ENCODE measurements at regions not wholly inside any gene's neighbourhood (a gene's known extent, or its start where the extent isn't known, plus 50 kb on each side); places are given as distances from the start of the nearest gene placed in this dataset.
"Not testable (repeated sequence)": the region's sequence is repeated elsewhere in the genome, so short reads cannot be mapped to it uniquely, and the experiment has no call there.

DNA sequence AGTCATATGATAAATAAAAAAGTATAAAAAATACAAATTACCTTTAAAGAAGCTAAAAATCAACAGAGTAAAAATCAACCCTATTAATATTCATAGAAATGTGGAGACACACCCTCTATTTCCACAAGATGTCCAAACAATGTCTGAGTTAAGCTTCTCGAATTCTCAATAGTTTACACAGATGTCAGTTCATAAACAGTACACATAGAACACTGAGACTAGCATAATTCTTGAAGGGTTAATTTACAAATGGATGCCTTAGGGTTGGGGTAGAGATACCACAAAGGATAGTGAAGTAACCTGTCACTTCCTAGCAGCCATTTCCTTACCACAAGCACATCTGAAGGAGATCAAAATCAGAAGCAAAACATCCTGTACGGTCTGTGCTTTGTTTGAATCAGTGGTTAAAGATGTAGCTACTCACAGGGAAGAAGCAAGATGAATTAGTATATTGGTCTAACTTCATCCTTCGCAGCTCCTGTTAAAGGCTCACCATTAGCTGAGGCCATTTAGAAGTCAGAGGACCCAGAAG is 2393.9 kb downstream of the ARAP2 start:
- DNase-seq (ENCODE audit: low read depth): no peak
- TF ChIP-seq, protein P1, sequence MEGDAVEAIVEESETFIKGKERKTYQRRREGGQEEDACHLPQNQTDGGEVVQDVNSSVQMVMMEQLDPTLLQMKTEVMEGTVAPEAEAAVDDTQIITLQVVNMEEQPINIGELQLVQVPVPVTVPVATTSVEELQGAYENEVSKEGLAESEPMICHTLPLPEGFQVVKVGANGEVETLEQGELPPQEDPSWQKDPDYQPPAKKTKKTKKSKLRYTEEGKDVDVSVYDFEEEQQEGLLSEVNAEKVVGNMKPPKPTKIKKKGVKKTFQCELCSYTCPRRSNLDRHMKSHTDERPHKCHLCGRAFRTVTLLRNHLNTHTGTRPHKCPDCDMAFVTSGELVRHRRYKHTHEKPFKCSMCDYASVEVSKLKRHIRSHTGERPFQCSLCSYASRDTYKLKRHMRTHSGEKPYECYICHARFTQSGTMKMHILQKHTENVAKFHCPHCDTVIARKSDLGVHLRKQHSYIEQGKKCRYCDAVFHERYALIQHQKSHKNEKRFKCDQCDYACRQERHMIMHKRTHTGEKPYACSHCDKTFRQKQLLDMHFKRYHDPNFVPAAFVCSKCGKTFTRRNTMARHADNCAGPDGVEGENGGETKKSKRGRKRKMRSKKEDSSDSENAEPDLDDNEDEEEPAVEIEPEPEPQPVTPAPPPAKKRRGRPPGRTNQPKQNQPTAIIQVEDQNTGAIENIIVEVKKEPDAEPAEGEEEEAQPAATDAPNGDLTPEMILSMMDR (conservative IDR thresholded peaks at IDR 0.05; ENCODE audit: low read depth, low read length): no peak
- H3K4me3 ChIP-seq (ENCODE audit: low read depth, low read length): no peak overlapping the region

DNA sequence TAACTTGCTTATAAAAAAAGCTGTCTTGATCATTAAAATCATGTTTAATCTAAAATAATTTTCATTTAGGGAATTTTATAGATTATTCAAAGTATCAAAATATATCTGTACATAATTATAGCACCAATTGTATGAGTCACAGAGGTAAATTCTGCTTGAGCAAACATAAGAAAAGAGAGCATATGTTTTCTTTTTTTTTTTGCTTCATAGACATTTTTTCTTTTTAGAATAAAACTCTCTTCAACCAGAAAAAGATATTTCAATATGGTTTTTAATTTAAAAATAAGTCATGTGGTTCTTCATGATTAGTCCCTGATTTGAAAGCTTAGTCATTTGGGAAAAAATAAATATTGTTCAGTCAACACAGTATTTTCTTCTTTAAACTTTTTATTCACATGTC is 2390.6 kb downstream of the ARAP2 start:
- DNase-seq (ENCODE audit: low read depth); H3K4me3 ChIP-seq (ENCODE audit: low read depth, low read length): not testable (repeated sequence)

DNA sequence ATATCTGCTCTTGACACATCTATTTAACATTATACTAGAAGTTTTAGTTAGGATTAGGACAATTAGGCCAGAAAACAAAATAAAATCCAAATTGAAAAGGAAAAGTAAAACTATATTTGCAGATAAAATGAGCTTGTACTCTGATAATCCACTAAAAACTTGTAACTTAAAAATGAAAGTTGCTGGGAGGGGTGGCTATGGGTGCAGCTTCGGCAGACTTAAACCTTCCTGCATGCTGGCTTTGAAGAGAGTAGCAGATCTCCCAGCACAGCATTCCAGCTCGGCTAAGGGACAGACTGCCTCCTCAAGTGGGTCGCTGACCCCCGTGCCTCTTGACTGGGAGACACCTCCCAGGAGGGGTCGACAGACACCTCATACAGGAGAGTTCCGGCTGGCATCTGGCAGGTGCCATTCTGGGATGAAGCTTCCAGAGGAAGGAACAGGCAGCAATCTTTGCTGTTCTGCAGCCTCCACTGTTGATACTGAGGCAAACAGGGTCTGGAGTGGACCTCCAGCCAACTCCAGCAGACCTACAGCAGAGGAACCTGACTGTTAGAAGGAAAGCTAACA is 2379.9 kb downstream of the ARAP2 start:
- no peak for DNase-seq (ENCODE audit: low read depth)
- TF ChIP-seq, protein P1 (conservative IDR thresholded peaks at IDR 0.05; ENCODE audit: low read depth, low read length): no peak
- H3K4me3 ChIP-seq (ENCODE audit: low read depth, low read length): no peak overlapping the region

DNA sequence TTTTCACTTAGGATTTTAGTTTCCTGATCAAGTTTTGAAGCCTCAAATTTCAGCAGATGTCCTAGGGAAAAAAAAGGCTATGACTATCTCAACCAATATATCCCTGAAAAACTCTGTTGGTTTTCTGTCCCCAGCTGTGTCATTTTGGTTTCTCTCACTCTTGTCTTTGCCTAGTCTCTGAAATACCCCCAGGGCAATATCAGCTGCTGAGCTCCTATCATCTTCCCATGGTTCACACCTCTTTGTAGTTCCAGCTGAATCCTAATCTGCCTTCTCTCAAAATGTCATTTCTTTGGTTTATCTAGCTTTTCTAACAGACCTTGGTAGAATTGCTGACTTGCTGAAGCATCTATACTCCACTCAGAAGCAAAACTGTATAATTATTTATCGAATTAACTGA is 2370.5 kb downstream of the ARAP2 start:
- TF ChIP-seq, protein P1 (conservative IDR thresholded peaks at IDR 0.05; ENCODE audit: low read depth, low read length): no peak
- no peak for DNase-seq (ENCODE audit: low read depth)
- H3K4me3 ChIP-seq (ENCODE audit: low read depth, low read length): no peak overlapping the region

DNA sequence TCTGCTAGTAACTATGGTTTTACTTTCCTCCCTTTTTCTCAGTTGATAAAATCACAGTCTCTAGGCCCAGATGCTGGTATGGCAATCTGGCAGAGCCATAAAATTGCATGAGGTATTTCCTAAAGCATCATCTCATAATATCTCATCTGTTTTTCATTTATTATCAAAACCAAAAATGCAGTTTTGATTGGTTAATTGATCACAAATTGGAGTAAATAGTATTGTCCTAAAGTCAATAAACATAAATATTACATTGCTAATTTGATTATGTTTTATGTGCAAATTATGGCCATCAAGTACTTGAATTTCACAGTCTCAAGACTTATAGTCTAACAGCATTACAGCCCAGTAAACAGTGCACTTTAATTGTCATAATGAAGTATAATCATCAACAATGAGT is 2365.6 kb downstream of the ARAP2 start:
- TF ChIP-seq, protein P1 (conservative IDR thresholded peaks at IDR 0.05; ENCODE audit: low read depth, low read length): no peak
- no peak for DNase-seq (ENCODE audit: low read depth)
- no peak overlapping the region for H3K4me3 ChIP-seq (ENCODE audit: low read depth, low read length)

DNA sequence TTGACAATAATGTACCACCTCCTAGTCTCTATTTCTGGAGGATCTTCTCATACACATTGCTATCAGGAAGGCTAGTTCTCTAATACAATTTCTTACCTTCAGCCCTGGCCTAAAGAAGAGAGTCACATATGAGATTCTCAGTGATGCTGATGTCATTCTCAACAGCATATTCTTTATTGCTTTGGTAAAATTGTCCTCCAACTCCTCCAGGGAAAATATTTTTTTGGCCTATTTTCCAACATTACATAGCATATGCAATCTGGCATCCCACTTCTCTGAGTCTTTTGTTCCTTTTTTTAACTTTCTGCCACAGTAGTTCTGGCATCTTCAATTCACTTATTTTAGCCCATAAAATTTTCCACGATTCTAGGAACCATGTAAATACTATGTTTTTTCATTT is 2363.1 kb downstream of the ARAP2 start:
- no peak for DNase-seq (ENCODE audit: low read depth)
- TF ChIP-seq, protein P1 (conservative IDR thresholded peaks at IDR 0.05; ENCODE audit: low read depth, low read length): no peak
- H3K4me3 ChIP-seq (ENCODE audit: low read depth, low read length): no peak overlapping the region

DNA sequence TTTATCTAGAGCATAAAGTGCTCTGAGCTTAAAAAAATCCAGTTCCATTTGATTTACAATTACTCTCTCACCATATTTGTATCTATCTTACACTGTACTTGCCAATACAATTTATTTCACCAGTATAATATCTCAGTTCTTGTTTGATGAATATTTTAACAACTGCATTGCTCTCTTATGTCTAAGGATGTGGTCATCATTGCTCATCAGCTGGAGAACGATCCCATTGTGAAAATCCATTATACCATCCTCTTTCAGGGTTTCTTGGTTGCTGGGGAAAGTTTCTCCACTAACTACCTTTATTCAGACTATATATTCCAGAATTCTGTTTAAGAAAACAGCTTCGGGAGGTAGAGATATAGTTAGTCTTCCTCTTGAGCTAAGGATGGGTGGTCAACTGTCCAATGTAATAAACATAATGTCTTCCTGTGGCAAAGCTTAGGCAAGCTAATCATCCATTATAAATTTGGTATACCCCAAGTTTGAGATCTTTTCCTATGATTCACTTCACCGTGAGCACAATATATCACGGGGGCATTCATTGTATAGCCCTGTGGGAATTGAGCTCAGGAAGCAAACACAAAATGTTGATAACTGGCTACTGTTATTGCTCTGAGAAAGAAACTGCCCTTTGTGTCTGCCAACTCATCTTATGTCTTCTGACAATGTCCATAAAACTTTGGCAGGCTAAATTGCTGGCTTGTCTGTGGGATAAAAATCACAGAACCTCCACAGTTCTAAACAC is 2361.9 kb downstream of the ARAP2 start:
- TF ChIP-seq, protein P1 (conservative IDR thresholded peaks at IDR 0.05; ENCODE audit: low read depth, low read length): no peak
- no peak for DNase-seq (ENCODE audit: low read depth)
- H3K4me3 ChIP-seq (ENCODE audit: low read depth, low read length): no peak overlapping the region
